ENCODE measurements at regions not wholly inside any gene's neighbourhood (a gene's known extent, or its start where the extent isn't known, plus 50 kb on each side); places are given as distances from the start of the nearest gene placed in this dataset.

DNA sequence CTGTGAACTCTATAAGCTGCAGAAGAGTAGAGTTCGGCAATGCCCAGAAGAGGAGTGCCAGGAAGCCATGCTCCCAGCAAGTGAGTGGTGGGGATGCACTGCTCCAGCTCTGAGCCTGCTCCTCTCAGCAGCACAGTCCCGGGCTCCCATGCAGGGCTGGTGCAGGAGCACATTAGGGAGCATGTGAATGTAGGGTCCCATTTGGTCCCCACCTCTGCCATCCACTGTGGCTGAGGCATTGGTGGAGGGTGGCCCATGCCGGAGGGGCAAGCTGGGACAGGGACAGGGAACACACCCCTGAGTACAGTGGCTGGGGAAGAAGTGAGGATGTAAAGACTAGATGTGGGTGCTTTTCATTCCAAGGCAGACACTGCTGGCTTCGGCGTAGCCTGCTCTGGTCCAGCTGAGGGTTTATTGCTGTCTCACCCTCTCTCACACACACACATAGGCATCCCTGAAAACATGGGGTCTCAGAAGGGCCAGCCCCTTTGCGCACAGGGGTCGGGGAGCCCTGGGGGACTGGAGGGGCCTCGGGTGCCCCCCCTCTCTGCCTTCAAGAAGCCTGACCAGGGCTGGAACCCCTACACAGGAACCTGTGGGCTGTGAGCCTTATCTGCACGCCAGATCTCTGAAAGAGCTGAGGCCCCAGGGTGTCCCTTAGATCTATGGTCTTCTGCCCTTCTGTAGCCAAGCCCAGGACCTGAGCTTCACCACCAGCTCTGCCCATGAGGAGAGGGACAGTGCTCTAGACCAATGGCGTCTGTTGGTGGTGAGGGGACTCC lies 341.0 kb downstream of the TCERG1L start:
- Mint-ChIP-seq H3K9me3 (peaks cover 85% of the 10 kb centered on the region), H3K4me3 (no peak overlapping the region), H3K36me3 (ENCODE audit: low read depth) (peaks cover 14% of the 10 kb centered on the region), H3K4me1 (no peaks in the 10 kb centered on the region), H3K27ac (no peak overlapping the region), H3K27me3 (ENCODE audit: insufficient read depth, low read depth, poor library complexity) (peaks cover 6% of the 10 kb centered on the region)
- Histone ChIP-seq H3K4me2 (no peak overlapping the region), H3K27ac (ENCODE audit: low read depth) (no peak overlapping the region), H3K36me3 (ENCODE audit: insufficient read depth) (no peaks in the 10 kb centered on the region), H2AFZ (no peak overlapping the region), H3K79me2 (replicated peaks; ENCODE audit: insufficient read depth) (no peaks in the 10 kb centered on the region), H3K4me1 (ENCODE audit: insufficient read depth) (no peaks in the 10 kb centered on the region), H3K4me3 (no peak overlapping the region), H3K27me3 (ENCODE audit: insufficient read depth) (no peaks in the 10 kb centered on the region), H3F3A (replicated peaks; ENCODE audit: low read depth) (no peaks in the 10 kb centered on the region), H3K9me2 (ENCODE audit: insufficient read depth) (no peaks in the 10 kb centered on the region), H4K20me1 (replicated peaks; ENCODE audit: insufficient read depth) (no peaks in the 10 kb centered on the region)
- ATAC-seq (no peak), DNase-seq (ENCODE audit: low spot score) (no peak)
- TF ChIP-seq, protein P1, sequence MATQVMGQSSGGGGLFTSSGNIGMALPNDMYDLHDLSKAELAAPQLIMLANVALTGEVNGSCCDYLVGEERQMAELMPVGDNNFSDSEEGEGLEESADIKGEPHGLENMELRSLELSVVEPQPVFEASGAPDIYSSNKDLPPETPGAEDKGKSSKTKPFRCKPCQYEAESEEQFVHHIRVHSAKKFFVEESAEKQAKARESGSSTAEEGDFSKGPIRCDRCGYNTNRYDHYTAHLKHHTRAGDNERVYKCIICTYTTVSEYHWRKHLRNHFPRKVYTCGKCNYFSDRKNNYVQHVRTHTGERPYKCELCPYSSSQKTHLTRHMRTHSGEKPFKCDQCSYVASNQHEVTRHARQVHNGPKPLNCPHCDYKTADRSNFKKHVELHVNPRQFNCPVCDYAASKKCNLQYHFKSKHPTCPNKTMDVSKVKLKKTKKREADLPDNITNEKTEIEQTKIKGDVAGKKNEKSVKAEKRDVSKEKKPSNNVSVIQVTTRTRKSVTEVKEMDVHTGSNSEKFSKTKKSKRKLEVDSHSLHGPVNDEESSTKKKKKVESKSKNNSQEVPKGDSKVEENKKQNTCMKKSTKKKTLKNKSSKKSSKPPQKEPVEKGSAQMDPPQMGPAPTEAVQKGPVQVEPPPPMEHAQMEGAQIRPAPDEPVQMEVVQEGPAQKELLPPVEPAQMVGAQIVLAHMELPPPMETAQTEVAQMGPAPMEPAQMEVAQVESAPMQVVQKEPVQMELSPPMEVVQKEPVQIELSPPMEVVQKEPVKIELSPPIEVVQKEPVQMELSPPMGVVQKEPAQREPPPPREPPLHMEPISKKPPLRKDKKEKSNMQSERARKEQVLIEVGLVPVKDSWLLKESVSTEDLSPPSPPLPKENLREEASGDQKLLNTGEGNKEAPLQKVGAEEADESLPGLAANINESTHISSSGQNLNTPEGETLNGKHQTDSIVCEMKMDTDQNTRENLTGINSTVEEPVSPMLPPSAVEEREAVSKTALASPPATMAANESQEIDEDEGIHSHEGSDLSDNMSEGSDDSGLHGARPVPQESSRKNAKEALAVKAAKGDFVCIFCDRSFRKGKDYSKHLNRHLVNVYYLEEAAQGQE (IDR thresholded peaks at IDR 0.05; ENCODE audit: unreplicated experiment) = no peak

DNA sequence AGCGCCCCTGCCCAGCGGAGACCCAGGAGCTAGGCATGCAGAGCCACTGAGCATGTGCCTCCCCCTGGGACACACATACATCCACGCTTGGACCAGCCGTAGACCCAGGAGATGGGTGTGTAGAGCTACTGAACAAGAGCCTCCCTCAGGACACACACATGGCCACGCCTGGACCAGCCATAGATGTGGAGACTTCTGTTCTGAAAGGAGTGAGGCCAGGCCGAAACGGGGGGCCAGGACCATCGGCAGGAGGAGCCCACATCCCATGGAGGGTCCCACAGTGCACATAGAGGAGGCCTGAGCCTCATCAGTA lies 340.4 kb downstream of the TCERG1L start:
- H3K9me2 ChIP-seq (ENCODE audit: insufficient read depth) = no peaks in the 10 kb centered on the region
- TF ChIP-seq ZNF331 (CRISPR knock-in tag; IDR thresholded peaks at IDR 0.05; ENCODE audit: low read depth) = no peak
- TF ChIP-seq, protein P2, sequence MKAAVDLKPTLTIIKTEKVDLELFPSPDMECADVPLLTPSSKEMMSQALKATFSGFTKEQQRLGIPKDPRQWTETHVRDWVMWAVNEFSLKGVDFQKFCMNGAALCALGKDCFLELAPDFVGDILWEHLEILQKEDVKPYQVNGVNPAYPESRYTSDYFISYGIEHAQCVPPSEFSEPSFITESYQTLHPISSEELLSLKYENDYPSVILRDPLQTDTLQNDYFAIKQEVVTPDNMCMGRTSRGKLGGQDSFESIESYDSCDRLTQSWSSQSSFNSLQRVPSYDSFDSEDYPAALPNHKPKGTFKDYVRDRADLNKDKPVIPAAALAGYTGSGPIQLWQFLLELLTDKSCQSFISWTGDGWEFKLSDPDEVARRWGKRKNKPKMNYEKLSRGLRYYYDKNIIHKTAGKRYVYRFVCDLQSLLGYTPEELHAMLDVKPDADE (IDR thresholded peaks at IDR 0.05) = no peak
- no peak for TF ChIP-seq EZH2 (IDR thresholded peaks at IDR 0.05; ENCODE audit: low read depth, unreplicated experiment)
- no peak for TF ChIP-seq JUNB (IDR thresholded peaks at IDR 0.05; ENCODE audit: unreplicated experiment)
- no peak for TF ChIP-seq EZH2phosphoT487 (IDR thresholded peaks at IDR 0.05; ENCODE audit: unreplicated experiment)
- TF ChIP-seq, protein P3, sequence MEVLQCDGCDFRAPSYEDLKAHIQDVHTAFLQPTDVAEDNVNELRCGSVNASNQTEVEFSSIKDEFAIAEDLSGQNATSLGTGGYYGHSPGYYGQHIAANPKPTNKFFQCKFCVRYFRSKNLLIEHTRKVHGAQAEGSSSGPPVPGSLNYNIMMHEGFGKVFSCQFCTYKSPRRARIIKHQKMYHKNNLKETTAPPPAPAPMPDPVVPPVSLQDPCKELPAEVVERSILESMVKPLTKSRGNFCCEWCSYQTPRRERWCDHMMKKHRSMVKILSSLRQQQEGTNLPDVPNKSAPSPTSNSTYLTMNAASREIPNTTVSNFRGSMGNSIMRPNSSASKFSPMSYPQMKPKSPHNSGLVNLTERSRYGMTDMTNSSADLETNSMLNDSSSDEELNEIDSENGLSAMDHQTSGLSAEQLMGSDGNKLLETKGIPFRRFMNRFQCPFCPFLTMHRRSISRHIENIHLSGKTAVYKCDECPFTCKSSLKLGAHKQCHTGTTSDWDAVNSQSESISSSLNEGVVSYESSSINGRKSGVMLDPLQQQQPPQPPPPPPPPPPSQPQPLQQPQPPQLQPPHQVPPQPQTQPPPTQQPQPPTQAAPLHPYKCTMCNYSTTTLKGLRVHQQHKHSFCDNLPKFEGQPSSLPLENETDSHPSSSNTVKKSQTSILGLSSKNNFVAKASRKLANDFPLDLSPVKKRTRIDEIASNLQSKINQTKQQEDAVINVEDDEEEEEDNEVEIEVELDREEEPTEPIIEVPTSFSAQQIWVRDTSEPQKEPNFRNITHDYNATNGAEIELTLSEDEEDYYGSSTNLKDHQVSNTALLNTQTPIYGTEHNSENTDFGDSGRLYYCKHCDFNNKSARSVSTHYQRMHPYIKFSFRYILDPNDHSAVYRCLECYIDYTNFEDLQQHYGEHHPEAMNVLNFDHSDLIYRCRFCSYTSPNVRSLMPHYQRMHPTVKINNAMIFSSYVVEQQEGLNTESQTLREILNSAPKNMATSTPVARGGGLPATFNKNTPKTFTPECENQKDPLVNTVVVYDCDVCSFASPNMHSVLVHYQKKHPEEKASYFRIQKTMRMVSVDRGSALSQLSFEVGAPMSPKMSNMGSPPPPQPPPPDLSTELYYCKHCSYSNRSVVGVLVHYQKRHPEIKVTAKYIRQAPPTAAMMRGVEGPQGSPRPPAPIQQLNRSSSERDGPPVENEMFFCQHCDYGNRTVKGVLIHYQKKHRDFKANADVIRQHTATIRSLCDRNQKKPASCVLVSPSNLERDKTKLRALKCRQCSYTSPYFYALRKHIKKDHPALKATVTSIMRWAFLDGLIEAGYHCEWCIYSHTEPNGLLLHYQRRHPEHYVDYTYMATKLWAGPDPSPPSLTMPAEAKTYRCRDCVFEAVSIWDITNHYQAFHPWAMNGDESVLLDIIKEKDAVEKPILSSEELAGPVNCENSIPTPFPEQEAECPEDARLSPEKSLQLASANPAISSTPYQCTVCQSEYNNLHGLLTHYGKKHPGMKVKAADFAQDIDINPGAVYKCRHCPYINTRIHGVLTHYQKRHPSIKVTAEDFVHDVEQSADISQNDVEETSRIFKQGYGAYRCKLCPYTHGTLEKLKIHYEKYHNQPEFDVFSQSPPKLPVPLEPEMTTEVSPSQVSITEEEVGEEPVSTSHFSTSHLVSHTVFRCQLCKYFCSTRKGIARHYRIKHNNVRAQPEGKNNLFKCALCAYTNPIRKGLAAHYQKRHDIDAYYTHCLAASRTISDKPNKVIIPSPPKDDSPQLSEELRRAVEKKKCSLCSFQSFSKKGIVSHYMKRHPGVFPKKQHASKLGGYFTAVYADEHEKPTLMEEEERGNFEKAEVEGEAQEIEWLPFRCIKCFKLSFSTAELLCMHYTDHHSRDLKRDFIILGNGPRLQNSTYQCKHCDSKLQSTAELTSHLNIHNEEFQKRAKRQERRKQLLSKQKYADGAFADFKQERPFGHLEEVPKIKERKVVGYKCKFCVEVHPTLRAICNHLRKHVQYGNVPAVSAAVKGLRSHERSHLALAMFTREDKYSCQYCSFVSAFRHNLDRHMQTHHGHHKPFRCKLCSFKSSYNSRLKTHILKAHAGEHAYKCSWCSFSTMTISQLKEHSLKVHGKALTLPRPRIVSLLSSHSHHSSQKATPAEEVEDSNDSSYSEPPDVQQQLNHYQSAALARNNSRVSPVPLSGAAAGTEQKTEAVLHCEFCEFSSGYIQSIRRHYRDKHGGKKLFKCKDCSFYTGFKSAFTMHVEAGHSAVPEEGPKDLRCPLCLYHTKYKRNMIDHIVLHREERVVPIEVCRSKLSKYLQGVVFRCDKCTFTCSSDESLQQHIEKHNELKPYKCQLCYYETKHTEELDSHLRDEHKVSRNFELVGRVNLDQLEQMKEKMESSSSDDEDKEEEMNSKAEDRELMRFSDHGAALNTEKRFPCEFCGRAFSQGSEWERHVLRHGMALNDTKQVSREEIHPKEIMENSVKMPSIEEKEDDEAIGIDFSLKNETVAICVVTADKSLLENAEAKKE (CRISPR knock-in tag; IDR thresholded peaks at IDR 0.05) = no peak
- TF ChIP-seq NANOG (IDR thresholded peaks at IDR 0.05; ENCODE audit: borderline replicate concordance) = no peak
- TF ChIP-seq STAT1 (IDR thresholded peaks at IDR 0.05; ENCODE audit: unreplicated experiment) = no peak
- no peak for TF ChIP-seq ZNF114 (CRISPR knock-in tag; IDR thresholded peaks at IDR 0.05)
- H3K36me3 Mint-ChIP-seq (ENCODE audit: low read depth) = peaks cover 16% of the 10 kb centered on the region

More for the DNA sequence above, 340.4 kb downstream of the TCERG1L start:
- Histone ChIP-seq H3K36me3 (ENCODE audit: insufficient read depth) (no peaks in the 10 kb centered on the region), H3K27me3 (ENCODE audit: insufficient read depth) (no peaks in the 10 kb centered on the region), H3F3A (replicated peaks; ENCODE audit: low read depth) (no peaks in the 10 kb centered on the region), H3K4me2 (no peak overlapping the region), H3K4me3 (no peak overlapping the region), H3K27ac (ENCODE audit: low read depth) (no peak overlapping the region), H2AFZ (no peak overlapping the region), H3K4me1 (ENCODE audit: insufficient read depth) (no peaks in the 10 kb centered on the region), H4K20me1 (replicated peaks; ENCODE audit: insufficient read depth) (no peaks in the 10 kb centered on the region), H3K79me2 (replicated peaks; ENCODE audit: insufficient read depth) (no peaks in the 10 kb centered on the region)
- H3K4me1 Mint-ChIP-seq = no peaks in the 10 kb centered on the region
- ATAC-seq (no peak), DNase-seq (ENCODE audit: low spot score) (no peak)
- H3K4me3 Mint-ChIP-seq = no peak overlapping the region
- H3K9me3 Mint-ChIP-seq = peaks cover 85% of the 10 kb centered on the region
- peaks cover 9% of the 10 kb centered on the region for H3K27me3 Mint-ChIP-seq (ENCODE audit: insufficient read depth, low read depth, poor library complexity)
- no peak overlapping the region for H3K27ac Mint-ChIP-seq

Measured in GM23338 (cell line).